Skeletal muscle satellite cell (primary cell): ENCODE measurements at regions not wholly inside any gene's neighbourhood (a gene's known extent, or its start where the extent isn't known, plus 50 kb on each side); places are given as distances from the start of the nearest gene placed in this dataset.

Experiments
- H3K27me3 ChIP-seq: 2 replicates; pipeline ENCODE4 v1.7.0; 2013; ENCODE audit warnings: low read length; ENCODE audit not compliant: control insufficient read depth, insufficient read depth
- H3K36me3 ChIP-seq: 2 replicates; pipeline ENCODE4 v1.7.0; 2013; ENCODE audit warnings: mild to moderate bottlenecking, control low read depth, low read length; ENCODE audit not compliant: insufficient read depth
- H3K4me1 ChIP-seq: 2 replicates; pipeline ENCODE4 v1.7.0; 2013; ENCODE audit warnings: low read length; ENCODE audit not compliant: control insufficient read depth, insufficient read depth
- H3K4me2 ChIP-seq: 2 replicates; pipeline ENCODE4 v1.7.0; 2013; ENCODE audit warnings: mild to moderate bottlenecking, low read length
- H3K4me3 ChIP-seq: 2 replicates; pipeline ENCODE4 v1.7.0; 2013; ENCODE audit warnings: low read length
- H3K9ac ChIP-seq: 2 replicates; pipeline ENCODE4 v1.7.0; 2013; ENCODE audit warnings: mild to moderate bottlenecking, low read depth, low read length, moderate library complexity
- H3K9me3 ChIP-seq: replicated peaks from 2 replicates; pipeline ENCODE4 v1.7.0; 2013; ENCODE audit warnings: mild to moderate bottlenecking, control low read depth, low read length

- peaks cover 5% of the 10 kb centered on the region for H3K27me3 ChIP-seq
- H3K4me2 ChIP-seq: peak overlapping the region; percentile 0
- peaks cover 6% of the 10 kb centered on the region for H3K4me1 ChIP-seq
- H3K9ac ChIP-seq: no peak overlapping the region
- H3K4me3 ChIP-seq: no peak overlapping the region
- H3K36me3 ChIP-seq: no peaks in the 10 kb centered on the region
- H3K9me3 ChIP-seq: no peaks in the 10 kb centered on the region
These were observed 869.5 kb upstream of the SOX9 start for GRCh38 chr17:71251276-71251675.

DNA sequence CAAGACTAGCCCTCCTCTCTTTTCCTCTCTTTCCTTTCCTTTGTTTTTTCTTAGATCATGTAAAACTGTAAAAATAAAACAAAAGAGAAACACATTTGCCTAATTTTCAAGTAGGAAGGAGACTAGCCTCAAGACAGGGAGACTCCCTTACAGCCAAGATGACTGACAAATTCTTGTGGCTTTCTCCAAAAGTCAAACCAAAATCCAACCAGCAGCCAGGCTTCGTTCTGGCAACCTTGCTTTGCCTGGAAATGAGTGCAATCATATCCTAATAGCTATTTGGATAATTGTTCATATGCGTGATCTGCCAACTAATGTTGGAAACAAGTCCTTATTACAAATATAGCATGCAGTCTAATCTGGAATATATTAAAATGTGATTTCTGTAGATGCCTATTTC lies 868.9 kb upstream of the SOX9 start:
- peak overlapping the region; percentile 10 for H3K4me2 ChIP-seq
- no peak overlapping the region for H3K9ac ChIP-seq
- H3K4me1 ChIP-seq: peaks cover 6% of the 10 kb centered on the region
- H3K9me3 ChIP-seq: no peaks in the 10 kb centered on the region
- H3K4me3 ChIP-seq: no peak overlapping the region
- no peaks in the 10 kb centered on the region for H3K36me3 ChIP-seq
- H3K27me3 ChIP-seq: peaks cover 5% of the 10 kb centered on the region

- peaks cover 5% of the 10 kb centered on the region for H3K27me3 ChIP-seq
- H3K4me1 ChIP-seq: peaks cover 6% of the 10 kb centered on the region
- no peaks in the 10 kb centered on the region for H3K9me3 ChIP-seq
- H3K36me3 ChIP-seq: no peaks in the 10 kb centered on the region
- H3K4me2 ChIP-seq: no peak overlapping the region
- H3K9ac ChIP-seq: no peak overlapping the region
- H3K4me3 ChIP-seq: no peak overlapping the region
These were observed 868.4 kb upstream of the SOX9 start for GRCh38 chr17:71252436-71252835.

GRCh38 chr17:71257096-71257495 lies 863.7 kb upstream of the SOX9 start:
- H3K27me3 ChIP-seq: peaks cover 5% of the 10 kb centered on the region
- H3K9ac ChIP-seq: no peak overlapping the region
- no peaks in the 10 kb centered on the region for H3K4me1 ChIP-seq
- no peak overlapping the region for H3K4me3 ChIP-seq
- H3K9me3 ChIP-seq: no peaks in the 10 kb centered on the region
- no peak overlapping the region for H3K4me2 ChIP-seq
- no peaks in the 10 kb centered on the region for H3K36me3 ChIP-seq

DNA sequence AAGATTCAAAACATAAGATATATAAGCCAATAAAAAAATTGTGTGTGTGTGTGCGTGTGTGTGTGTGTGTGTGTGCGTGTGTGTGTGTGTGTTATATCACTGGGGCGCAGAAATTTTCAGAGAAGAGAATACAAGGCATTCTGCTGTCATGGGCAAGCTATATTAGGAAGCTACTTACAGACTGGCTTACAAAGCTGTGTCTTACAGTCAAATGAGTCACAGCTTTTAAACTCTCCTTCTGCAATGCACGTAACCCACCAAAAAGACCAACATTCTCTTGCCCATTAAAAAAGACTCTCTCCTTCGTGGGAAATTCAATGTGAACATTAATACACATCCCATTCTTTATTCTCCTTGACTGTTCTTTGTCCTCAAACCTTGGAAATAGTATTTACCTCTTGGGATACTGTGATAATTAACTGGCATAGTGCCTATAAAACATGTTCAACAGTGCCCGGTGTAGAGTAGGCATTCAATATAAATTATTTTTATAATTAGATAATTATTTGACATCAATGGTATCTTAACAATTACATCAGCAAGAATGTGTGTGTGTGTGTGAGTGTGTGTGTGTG lies 860.4 kb upstream of the SOX9 start:
- Histone ChIP-seq H3K9me3 (no peaks in the 10 kb centered on the region), H3K4me1 (no peaks in the 10 kb centered on the region), H3K36me3 (no peaks in the 10 kb centered on the region), H3K27me3 (no peaks in the 10 kb centered on the region), H3K4me3 (no peak overlapping the region), H3K9ac (no peak overlapping the region), H3K4me2 (no peak overlapping the region)

DNA sequence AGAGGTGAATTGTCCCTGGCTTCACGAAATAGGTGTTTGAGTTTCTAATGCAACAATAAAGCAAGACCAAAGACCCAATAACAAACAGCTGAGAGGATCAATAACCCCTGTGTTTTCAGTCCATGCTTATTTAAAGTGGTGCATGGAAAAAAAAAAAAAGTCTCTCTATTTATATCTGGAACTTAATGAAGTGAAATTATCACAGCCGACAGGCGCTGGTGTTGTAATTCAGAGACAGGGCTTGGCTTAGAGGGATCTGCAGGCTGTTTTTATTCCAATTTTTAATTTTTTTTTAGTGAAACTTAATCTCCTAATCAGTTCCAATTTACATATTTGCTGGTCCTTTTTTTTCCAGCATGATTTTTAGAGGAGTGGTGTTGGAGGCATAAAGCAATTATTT lies 858.2 kb upstream of the SOX9 start:
- Histone ChIP-seq H3K4me2 (no peak overlapping the region), H3K27me3 (no peaks in the 10 kb centered on the region), H3K36me3 (no peaks in the 10 kb centered on the region), H3K9me3 (no peaks in the 10 kb centered on the region), H3K9ac (no peak overlapping the region), H3K4me3 (no peak overlapping the region), H3K4me1 (no peaks in the 10 kb centered on the region)

- H3K27me3 ChIP-seq: no peaks in the 10 kb centered on the region
- no peaks in the 10 kb centered on the region for H3K4me1 ChIP-seq
- H3K9me3 ChIP-seq: no peaks in the 10 kb centered on the region
- H3K4me3 ChIP-seq: no peak overlapping the region
- H3K9ac ChIP-seq: no peak overlapping the region
- no peak overlapping the region for H3K4me2 ChIP-seq
- H3K36me3 ChIP-seq: no peaks in the 10 kb centered on the region
These were observed 853.2 kb upstream of the SOX9 start for GRCh38 chr17:71267668-71268067.

GRCh38 chr17:71269201-71269600 lies 851.6 kb upstream of the SOX9 start:
- no peaks in the 10 kb centered on the region for H3K27me3 ChIP-seq
- H3K4me3 ChIP-seq: no peak overlapping the region
- no peaks in the 10 kb centered on the region for H3K4me1 ChIP-seq
- no peak overlapping the region for H3K4me2 ChIP-seq
- no peaks in the 10 kb centered on the region for H3K36me3 ChIP-seq
- H3K9me3 ChIP-seq: no peaks in the 10 kb centered on the region
- H3K9ac ChIP-seq: no peak overlapping the region

DNA sequence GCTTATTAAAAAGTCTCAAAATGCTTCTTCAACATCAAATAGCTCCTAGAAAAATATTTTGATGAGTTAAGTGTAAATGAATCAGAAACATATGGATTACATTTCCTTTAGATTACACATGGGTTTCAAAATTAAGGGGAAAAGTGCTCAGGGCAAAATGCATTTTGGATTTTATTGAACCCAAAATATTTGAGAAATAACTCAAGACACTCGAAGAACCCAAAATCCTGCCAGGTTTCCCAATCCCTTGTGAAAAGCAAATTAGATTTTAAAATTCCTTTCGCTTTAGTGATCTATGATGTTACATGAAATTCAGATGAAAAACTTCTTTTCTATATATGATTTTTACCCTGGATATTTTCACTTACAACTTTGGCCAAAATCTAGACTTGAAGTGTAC lies 847.4 kb upstream of the SOX9 start:
- H3K4me3 ChIP-seq: no peak overlapping the region
- no peaks in the 10 kb centered on the region for H3K36me3 ChIP-seq
- H3K4me2 ChIP-seq: no peak overlapping the region
- H3K9me3 ChIP-seq: no peaks in the 10 kb centered on the region
- H3K27me3 ChIP-seq: no peaks in the 10 kb centered on the region
- H3K4me1 ChIP-seq: no peaks in the 10 kb centered on the region
- no peak overlapping the region for H3K9ac ChIP-seq

DNA sequence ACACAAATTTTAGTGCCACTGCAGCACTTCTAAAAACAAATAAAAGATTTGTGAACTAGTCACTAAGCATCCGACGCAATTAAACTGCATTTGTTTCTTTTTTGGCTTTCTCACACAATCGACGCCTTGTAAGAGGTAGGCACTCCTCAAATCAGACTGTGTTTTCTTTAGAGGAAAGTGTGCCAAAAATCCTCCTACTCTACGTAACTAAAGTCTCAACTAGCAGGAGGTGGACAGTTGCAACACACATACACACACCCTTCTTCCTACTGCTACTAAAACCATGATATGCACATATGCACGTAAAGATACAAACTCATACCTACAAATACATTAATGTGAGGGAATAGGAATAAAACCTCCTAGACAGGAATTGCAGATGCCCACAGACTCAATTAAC lies 844.7 kb upstream of the SOX9 start:
- H3K4me2 ChIP-seq: no peak overlapping the region
- H3K27me3 ChIP-seq: no peaks in the 10 kb centered on the region
- no peak overlapping the region for H3K4me3 ChIP-seq
- no peaks in the 10 kb centered on the region for H3K36me3 ChIP-seq
- H3K4me1 ChIP-seq: no peaks in the 10 kb centered on the region
- no peaks in the 10 kb centered on the region for H3K9me3 ChIP-seq
- H3K9ac ChIP-seq: no peak overlapping the region

DNA sequence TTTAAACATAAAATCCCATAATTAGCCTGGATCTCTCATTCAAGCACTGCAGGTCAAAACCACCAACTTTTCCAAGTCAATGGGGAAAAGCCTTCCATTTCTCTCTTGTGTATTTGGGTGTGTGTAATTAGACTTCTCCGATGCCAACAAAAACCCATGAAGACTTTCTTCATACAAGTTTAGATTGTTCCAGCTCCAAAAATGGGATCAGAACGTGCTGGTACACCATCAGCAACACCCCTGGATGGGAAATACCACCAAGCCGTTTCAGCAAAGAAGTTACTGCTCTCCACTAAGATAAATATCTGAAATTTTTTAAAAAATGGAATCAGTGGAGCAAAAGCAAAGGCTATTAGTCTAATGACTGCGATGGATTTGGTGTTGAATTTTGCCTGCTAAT lies 837.3 kb upstream of the SOX9 start:
- Histone ChIP-seq H3K36me3 (no peaks in the 10 kb centered on the region), H3K9ac (no peak overlapping the region), H3K27me3 (no peaks in the 10 kb centered on the region), H3K4me1 (peaks cover 2% of the 10 kb centered on the region), H3K4me2 (no peak overlapping the region), H3K9me3 (no peaks in the 10 kb centered on the region), H3K4me3 (no peak overlapping the region)

- H3K4me3 ChIP-seq: no peak overlapping the region
- peaks cover 2% of the 10 kb centered on the region for H3K4me1 ChIP-seq
- H3K36me3 ChIP-seq: no peaks in the 10 kb centered on the region
- H3K9ac ChIP-seq: no peak overlapping the region
- H3K4me2 ChIP-seq: no peak overlapping the region
- H3K27me3 ChIP-seq: no peaks in the 10 kb centered on the region
- no peaks in the 10 kb centered on the region for H3K9me3 ChIP-seq
These were observed 836.6 kb upstream of the SOX9 start for GRCh38 chr17:71284032-71284755.
